ENCODE measurements at regions not wholly inside any gene's neighbourhood (a gene's known extent, or its start where the extent isn't known, plus 50 kb on each side); places are given as distances from the start of the nearest gene placed in this dataset.

DNA sequence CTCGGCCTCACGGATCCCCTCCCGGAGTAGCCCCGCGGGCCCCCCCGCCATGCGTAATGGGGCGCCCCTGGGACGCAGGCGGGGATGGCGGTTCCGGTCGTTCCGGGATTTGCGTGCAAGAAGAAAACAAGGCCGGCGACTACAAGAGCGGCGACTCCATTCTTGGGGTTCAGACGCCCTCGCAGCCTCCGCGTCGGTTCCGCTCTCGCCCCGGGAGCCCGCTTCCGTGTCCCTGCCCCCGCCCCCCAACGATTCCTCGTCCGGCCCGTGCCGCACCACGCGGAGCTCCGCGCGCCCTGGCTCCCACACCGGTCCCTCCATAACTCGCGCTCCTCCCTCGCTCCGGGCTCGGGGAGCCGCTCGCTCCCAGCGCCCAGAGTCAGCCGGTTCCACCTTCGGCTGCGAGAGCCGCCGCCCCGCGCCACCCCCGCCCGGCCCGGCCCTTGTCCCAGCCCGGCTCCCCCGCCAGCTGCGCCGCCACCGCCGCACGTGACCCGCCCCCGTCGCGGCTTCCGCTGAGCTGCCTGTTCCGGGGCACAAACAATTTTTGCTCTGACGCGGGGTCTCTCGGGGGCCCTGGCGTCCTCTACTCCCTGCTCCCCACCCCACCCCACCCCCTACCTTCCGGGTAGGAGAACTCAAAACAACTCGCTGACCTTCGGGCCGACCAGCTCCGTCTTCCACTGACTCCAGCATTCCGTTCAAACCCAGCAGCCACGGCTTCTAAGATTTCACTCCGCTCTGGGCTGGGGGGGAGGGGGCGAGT, 78.8 kb upstream of the BCOR start:
- peak in 1 of 2 donors; percentile 93 for DNase-seq (ENCODE audit: low spot score in 2 of 2)
- WGBS, 2 donors = 0 to 6% methylated on average over 23 to 55 of the region's 85 CpGs
- H3K4me3 ChIP-seq (ENCODE audit: low read depth, poor library complexity, severe bottlenecking) = peak overlapping the region; percentile 28
- TF ChIP-seq, protein P1, sequence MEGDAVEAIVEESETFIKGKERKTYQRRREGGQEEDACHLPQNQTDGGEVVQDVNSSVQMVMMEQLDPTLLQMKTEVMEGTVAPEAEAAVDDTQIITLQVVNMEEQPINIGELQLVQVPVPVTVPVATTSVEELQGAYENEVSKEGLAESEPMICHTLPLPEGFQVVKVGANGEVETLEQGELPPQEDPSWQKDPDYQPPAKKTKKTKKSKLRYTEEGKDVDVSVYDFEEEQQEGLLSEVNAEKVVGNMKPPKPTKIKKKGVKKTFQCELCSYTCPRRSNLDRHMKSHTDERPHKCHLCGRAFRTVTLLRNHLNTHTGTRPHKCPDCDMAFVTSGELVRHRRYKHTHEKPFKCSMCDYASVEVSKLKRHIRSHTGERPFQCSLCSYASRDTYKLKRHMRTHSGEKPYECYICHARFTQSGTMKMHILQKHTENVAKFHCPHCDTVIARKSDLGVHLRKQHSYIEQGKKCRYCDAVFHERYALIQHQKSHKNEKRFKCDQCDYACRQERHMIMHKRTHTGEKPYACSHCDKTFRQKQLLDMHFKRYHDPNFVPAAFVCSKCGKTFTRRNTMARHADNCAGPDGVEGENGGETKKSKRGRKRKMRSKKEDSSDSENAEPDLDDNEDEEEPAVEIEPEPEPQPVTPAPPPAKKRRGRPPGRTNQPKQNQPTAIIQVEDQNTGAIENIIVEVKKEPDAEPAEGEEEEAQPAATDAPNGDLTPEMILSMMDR (IDR thresholded peaks at IDR 0.05) = no peak
- no peak for TF ChIP-seq POLR2A (IDR thresholded peaks at IDR 0.05)
- intact Hi-C loops (cut with DNase I; ENCODE audit: low total_unique reads) = no loop called here

DNA sequence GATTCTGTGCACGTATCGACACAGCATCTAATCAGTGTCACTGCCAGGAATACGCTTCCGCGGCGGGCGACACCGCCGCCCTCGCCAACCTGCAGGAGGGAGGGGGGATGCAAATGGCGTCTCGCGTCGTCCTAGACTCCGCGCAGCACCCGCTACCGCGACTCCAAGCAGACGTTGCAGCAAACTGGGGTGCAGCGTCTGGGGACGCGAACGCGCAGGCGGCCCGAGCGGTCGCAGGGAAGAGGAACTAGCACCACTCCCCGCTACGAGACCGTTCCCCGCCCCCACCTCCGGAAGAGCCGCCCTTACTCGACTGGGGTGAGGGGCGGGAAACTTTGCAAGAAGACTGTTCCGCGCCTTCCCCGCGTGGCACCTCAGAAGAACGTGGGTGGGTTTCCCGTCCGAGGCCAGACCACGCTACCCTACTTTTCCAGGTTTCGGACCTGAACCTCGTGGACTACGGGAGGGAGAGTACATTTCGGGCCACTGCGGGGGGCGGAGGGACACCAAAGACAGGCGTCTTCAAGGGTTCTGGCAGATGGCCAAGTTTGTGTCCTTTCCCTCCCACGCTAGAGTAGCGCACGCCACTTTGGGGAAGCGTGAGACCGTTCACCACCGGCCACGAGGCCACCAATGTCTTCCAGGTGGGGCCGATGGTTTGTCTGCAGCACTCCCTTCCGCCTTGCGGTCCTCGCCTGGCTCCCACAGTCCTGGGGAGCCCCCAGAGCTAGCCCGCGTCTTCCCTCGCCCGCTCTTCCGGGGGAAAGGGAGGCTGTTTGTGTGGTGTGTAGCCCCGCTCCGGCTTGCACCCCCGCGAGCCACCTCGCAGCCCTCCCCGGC, 78.0 kb upstream of the BCOR start:
- no peak for TF ChIP-seq POLR2A (IDR thresholded peaks at IDR 0.05)
- TF ChIP-seq, protein P1 (IDR thresholded peaks at IDR 0.05) = no peak
- intact Hi-C loops (cut with DNase I; ENCODE audit: low total_unique reads) = no loop called here
- H3K4me3 ChIP-seq (ENCODE audit: low read depth, poor library complexity, severe bottlenecking) = peak overlapping the region; percentile 28
- 0 to 13% methylated on average over 14 to 64 of the region's 74 CpGs for WGBS, 2 donors
- DNase-seq (ENCODE audit: low spot score in 2 of 2) = peak; percentile 65 to 94

DNA sequence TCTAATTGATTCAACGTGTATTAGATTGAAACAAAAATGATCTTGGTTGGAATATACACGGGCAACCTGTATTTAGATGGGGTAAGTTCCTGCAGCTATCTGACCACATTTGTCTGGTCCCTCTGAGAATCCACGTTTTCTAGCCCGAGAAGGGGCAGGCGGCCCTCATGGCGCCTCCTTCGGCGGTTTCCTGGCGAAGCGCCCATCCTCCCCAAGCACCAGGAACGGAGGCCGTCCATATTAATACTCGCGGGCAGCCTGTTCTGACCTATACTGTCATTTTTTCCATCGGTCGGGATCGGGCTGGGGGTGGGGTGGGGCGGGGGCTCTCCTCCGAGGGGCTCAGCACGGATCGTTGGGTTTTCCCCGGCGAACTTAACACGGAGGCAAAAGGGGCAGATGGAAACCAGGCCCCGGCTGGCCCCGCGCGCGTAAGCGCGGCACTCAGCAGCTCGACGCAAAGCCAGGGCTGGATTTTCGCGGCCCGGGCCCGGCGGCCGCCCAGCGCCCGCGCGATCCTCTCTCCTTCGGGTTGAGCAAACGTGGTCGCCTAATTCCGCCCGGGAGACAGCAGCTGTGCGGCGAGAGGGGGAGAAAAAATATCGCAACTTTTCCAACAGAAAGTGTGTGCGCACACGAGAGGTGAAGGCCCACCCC, 77.2 kb upstream of the BCOR start:
- H3K4me3 ChIP-seq (ENCODE audit: low read depth, poor library complexity, severe bottlenecking) = peak overlapping the region; percentile 28
- TF ChIP-seq, protein P1 (IDR thresholded peaks at IDR 0.05) = no peak
- no peak for TF ChIP-seq POLR2A (IDR thresholded peaks at IDR 0.05)
- intact Hi-C loops (cut with DNase I; ENCODE audit: low total_unique reads) = loop anchor here (5.0 kb wide), 1 partner anchor 163 kb away; no protein-coding TSS in a partner anchor
- no peak for DNase-seq (ENCODE audit: low spot score in 2 of 2)
- 4 to 5% methylated on average over 6 to 52 of the region's 53 CpGs for WGBS, 2 donors

DNA sequence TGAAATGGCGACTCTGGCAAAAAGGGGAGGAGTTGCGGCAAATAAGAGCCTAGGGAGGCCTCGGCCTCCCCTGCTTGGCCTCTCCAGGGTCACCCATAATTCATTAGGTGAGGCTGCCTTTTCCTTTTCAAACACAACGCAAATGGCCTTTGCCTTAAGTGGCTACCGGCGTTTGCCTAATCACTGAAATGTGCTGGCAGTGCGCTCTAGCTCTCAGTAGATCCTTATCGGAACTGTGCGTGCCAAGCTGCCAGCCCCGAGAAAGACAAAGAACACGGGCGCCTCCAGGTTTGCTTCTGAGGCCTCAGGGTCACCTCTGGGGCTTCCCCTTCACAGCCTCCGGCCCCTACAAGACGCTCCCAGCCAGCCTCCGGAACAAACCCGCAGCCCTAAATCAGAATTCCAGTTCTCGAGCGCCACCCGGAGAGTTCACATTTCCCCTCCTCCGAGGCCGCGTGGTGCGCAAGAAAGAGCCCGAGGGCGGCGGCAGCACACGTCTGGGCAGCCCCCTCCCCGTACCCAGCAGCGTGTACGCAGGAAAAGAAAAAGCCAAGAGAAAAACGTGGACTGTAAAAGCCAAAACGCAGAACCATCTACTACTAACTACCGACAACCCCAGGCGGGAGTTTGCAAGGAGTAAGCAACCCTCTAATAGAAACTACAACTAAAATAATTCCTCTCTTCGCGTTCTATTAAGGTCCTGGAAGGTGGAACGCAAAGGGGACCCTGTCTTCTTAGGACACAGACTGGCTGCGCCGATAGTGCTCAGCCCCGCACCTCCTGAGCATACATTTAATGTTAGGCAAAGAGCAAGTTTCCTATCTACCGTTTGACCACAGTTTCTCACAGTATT, 76.5 kb upstream of the BCOR start:
- TF ChIP-seq POLR2A (IDR thresholded peaks at IDR 0.05) = no peak
- TF ChIP-seq, protein P1 (IDR thresholded peaks at IDR 0.05) = no peak
- 12 to 15% methylated on average over 27 to 41 of the region's 41 CpGs for WGBS, 2 donors
- DNase-seq (ENCODE audit: low spot score in 2 of 2) = no peak
- intact Hi-C loops (cut with DNase I; ENCODE audit: low total_unique reads) = loop anchor here (5.0 kb wide), 1 partner anchor 162 kb away; no protein-coding TSS in a partner anchor
- no peak overlapping the region for H3K4me3 ChIP-seq (ENCODE audit: low read depth, poor library complexity, severe bottlenecking)
